HL-60 (cell line): ENCODE measurements at regions not wholly inside any gene's neighbourhood (a gene's known extent, or its start where the extent isn't known, plus 50 kb on each side); places are given as distances from the start of the nearest gene placed in this dataset.

ENCODE experiments used
- DNase-seq, 2 experiments: peaks; one replicate each; pipeline ENCODE4 v3.0.0-alpha.2; 2010 to 2020; ENCODE audit warnings: low read depth in 1 of 2, low spot score in 1 of 2
- H3K27ac ChIP-seq: fragments of 250-450 bp; sonication (Bioruptor Pico); replicated peaks from 2 replicates; pipeline ENCODE4 v1.5.1; 2020; ENCODE audit warnings: mild to moderate bottlenecking, moderate library complexity
- H3K27me3 ChIP-seq: fragments of 250-450 bp; sonication (Bioruptor Pico); 2 replicates; pipeline ENCODE4 v1.5.1; 2021; ENCODE audit warnings: mild to moderate bottlenecking, moderate library complexity; ENCODE audit not compliant: insufficient read depth, poor library complexity, severe bottlenecking
- H3K4me3 ChIP-seq: replicated peaks from 2 replicates; pipeline ENCODE4 v1.5.1; 2011; ENCODE audit warnings: mild to moderate bottlenecking, control low read depth, low read length; ENCODE audit not compliant: insufficient read depth
- CTCF ChIP-seq: IDR thresholded peaks from one replicate; pipeline ENCODE4 v1.5.1; 2011; ENCODE audit warnings: low read length, control low read depth, inconsistent platforms; ENCODE audit not compliant: insufficient read depth
- GABPA ChIP-seq: IDR thresholded peaks from 2 replicates; pipeline ENCODE4 v1.6.1; 2012; ENCODE audit warnings: low read depth
- POLR2AphosphoS5 ChIP-seq: IDR thresholded peaks from 2 replicates; pipeline ENCODE4 v1.6.1; 2012; ENCODE audit warnings: low read depth
- REST ChIP-seq: IDR thresholded peaks from 2 replicates; pipeline ENCODE4 v1.6.1; 2012; ENCODE audit warnings: low read depth; ENCODE audit not compliant: insufficient replicate concordance
- SPI1 ChIP-seq: IDR thresholded peaks from 2 replicates; pipeline ENCODE4 v1.6.1; 2012; ENCODE audit warnings: low read depth, mild to moderate bottlenecking, borderline replicate concordance

- H3K27me3 ChIP-seq: no peaks in the 10 kb centered on the region
- H3K4me3 ChIP-seq: no peak overlapping the region
- TF ChIP-seq POLR2AphosphoS5 (no peak), REST (no peak), GABPA (no peak), CTCF (no peak), SPI1 (no peak)
- no peak overlapping the region for H3K27ac ChIP-seq
- DNase-seq: no peak
These were observed 386.9 kb upstream of the SMC2 start for GRCh38 chr9:103707181-103707580.

- no peak for TF ChIP-seq SPI1
- no peak overlapping the region for H3K27ac ChIP-seq
- DNase-seq: no peak
- no peaks in the 10 kb centered on the region for H3K27me3 ChIP-seq
- no peak overlapping the region for H3K4me3 ChIP-seq
These were observed 384.7 kb upstream of the SMC2 start for GRCh38 chr9:103709366-103709765.

GRCh38 chr9:103713631-103714030 is 380.5 kb upstream of the SMC2 start:
- Histone ChIP-seq H3K4me3 (no peak overlapping the region), H3K27ac (no peak overlapping the region), H3K27me3 (no peaks in the 10 kb centered on the region)
- TF ChIP-seq SPI1 (no peak), GABPA (no peak), REST (no peak), CTCF (no peak), POLR2AphosphoS5 (no peak)
- DNase-seq: no peak

GRCh38 chr9:103714992-103715391 is 379.1 kb upstream of the SMC2 start:
- Histone ChIP-seq H3K27ac (no peak overlapping the region), H3K27me3 (no peaks in the 10 kb centered on the region), H3K4me3 (no peak overlapping the region)
- TF ChIP-seq REST (no peak), CTCF (no peak), GABPA (no peak), POLR2AphosphoS5 (no peak), SPI1 (no peak)
- DNase-seq: no peak
